Common myeloid progenitor, CD34-positive (primary cell): ENCODE measurements at regions not wholly inside any gene's neighbourhood (a gene's known extent, or its start where the extent isn't known, plus 50 kb on each side); places are given as distances from the start of the nearest gene placed in this dataset.
A peak's percentile ranks its signal among the peaks of the same experiment; 100 is the strongest.

Source experiments
- CTCF ChIA-PET: fragments of 350-600 bp; sonication (Branson Sonifier 250); formaldehyde crosslinking; loops from one replicate; lab custom pipeline; 2021; ENCODE audit warnings: antibody characterized with exemption; lab: Charles Lee
- POLR2A ChIA-PET: fragments of 350-600 bp; sonication (Branson Sonifier 250); formaldehyde crosslinking; loops from one replicate; lab custom pipeline; 2021; ENCODE audit warnings: antibody characterized with exemption; lab: Charles Lee
- DNase-seq, 3 donors: peaks; one replicate each; pipeline versions ENCODE4 v3.0.0 to v3.0.0-alpha.2; 2013
- H3K27ac ChIP-seq, 2 experiments: 1 replicate in 1 of 2; 2 replicates in 1 of 2; pipeline ENCODE4 v1.7.0; 2013; ENCODE audit warnings: inconsistent platforms in 2 of 2, low read length in 2 of 2, mild to moderate bottlenecking in 2 of 2, low read depth in 1 of 2, moderate library complexity in 1 of 2; ENCODE audit not compliant: severe bottlenecking in 2 of 2, insufficient read depth in 1 of 2, poor library complexity in 1 of 2
- H3K27me3 ChIP-seq, 5 experiments: replicated peaks in 2 of 5; 1 replicate in 3 of 5; 2 replicates in 2 of 5; pipeline versions ENCODE4 v1.6.1 to v1.7.0; 2013; ENCODE audit warnings: low read length in 4 of 5, mild to moderate bottlenecking in 2 of 5, moderate library complexity in 2 of 5, inconsistent platforms in 1 of 5; ENCODE audit not compliant: insufficient read depth in 5 of 5, control insufficient read depth in 4 of 5
- H3K36me3 ChIP-seq, 4 experiments: 1 replicate in 2 of 4; 2 replicates in 2 of 4; pipeline versions ENCODE4 v1.6.1 to v1.7.0; 2013; ENCODE audit warnings: low read length in 3 of 4, control low read depth in 1 of 4, mild to moderate bottlenecking in 1 of 4; ENCODE audit not compliant: control insufficient read depth in 4 of 4, insufficient read depth in 4 of 4
- H3K4me1 ChIP-seq, 4 experiments: 1 replicate in 3 of 4; 2 replicates in 1 of 4; pipeline versions ENCODE4 v1.6.1 to v1.7.1; 2013; ENCODE audit warnings: low read length in 3 of 4, mild to moderate bottlenecking in 3 of 4, control low read depth in 1 of 4, inconsistent platforms in 1 of 4, moderate library complexity in 1 of 4; ENCODE audit not compliant: control insufficient read depth in 4 of 4, insufficient read depth in 4 of 4; ENCODE audit errors: control extremely low read depth in 1 of 4
- H3K4me3 ChIP-seq, 7 experiments: 1 replicate in 4 of 7; 2 replicates in 3 of 7; pipeline versions ENCODE4 v1.5.1 to v1.7.0; 2013; ENCODE audit warnings: mild to moderate bottlenecking in 7 of 7, low read length in 6 of 7, moderate library complexity in 6 of 7, inconsistent platforms in 2 of 7, low read depth in 2 of 7, control low read depth in 1 of 7; ENCODE audit not compliant: insufficient read depth in 4 of 7, control insufficient read depth in 1 of 7; ENCODE audit errors: extremely low read depth in 1 of 7
- H3K9me3 ChIP-seq, 5 experiments: 1 replicate in 4 of 5; 2 replicates in 1 of 5; pipeline versions ENCODE4 v1.6.1 to v1.7.1; 2013; ENCODE audit warnings: low read length in 4 of 5, mild to moderate bottlenecking in 2 of 5, inconsistent platforms in 1 of 5, low read depth in 1 of 5, moderate library complexity in 1 of 5; ENCODE audit not compliant: control insufficient read depth in 4 of 5, insufficient read depth in 2 of 5; ENCODE audit errors: control extremely low read depth in 1 of 5
- WGBS: methylation state at CpG from one replicate; pipeline ENCODE4 v1.1.5; 2013; ENCODE audit not compliant: insufficient coverage; 5-methylcytosine and 5-hydroxymethylcytosine counted together

DNA sequence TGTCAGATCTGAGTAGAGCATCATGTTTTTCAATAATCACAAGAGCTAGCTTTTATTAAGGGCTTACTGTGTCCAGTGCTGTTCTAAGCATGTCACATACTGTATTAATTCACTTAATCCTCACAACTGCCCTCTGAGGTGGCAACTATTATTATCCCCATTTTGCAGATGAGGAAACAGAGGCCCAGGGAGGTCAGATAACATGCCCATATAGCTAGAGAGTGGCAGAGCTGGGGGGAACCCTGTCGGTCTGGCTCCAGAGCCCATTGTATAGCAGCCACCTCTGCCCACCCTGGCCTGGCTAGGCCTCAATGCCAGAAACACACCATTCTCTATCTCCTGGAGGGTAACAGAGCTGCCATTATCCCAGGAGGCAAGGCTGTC lies 113.2 kb downstream of the B3GNT2 start:
- Histone ChIP-seq H3K27me3 (no peaks in the 10 kb centered on the region), H3K9me3 (no peaks in the 10 kb centered on the region), H3K36me3 (no peaks in the 10 kb centered on the region), H3K27ac (no peak overlapping the region), H3K4me1 (peaks cover 17 to 93% (median 80%) of the 10 kb centered on the region in 4 experiments), H3K4me3 (no peak overlapping the region)
- 100% methylated on average over 1 of the region's 1 CpG for WGBS
- CTCF ChIA-PET = interaction anchor here (0.8 to 3.5 kb wide), 5 partner anchors 8 to 102 kb away, joined by 3 to 14 read pairs (median 5); no protein-coding TSS in a partner anchor
- POLR2A ChIA-PET = no interaction called here
- no peak for DNase-seq

DNA sequence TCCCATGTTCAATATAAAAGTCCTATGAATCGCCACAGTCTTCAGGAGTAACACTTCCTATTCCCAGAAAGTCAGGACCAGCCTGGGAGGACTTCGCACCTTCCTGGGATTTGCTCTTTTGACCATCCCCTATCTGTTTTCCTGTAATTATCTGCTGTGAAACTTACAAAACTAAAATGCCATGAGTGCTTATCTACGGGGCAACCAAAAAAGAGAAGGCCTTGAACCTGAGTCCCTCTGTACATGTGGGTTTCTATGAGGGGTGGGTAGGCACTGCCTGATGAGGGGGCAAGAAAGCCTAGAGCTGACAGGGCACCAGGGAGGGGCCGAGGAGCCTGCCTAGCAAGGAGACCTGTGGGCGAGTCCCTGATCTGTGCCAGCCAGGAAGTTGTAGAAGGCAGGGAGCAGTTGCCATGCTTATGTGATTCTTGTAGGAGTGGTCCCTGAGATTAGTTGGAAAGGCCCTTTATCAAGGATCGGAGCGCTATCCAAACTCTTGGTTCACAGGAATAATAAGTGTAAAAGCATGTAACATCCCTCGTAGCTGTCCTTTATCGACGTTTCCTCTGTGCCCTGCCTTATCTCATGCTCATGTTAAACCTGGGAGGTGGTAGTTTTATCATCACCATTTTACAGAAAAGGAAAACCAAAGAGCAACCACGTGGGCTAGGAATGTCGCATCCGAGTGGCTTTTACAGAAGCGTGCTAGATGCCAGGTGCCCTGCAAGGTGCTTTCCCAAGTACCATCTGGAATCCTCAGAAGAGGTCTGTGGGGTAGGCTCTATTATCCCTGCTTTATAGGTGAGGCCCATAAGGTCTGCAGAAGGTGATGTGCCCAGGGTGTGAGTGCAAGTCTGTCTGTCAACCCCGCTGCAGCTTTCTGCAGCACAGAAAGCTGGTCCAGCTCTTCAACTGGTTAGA lies 111.8 kb downstream of the B3GNT2 start:
- H3K36me3 ChIP-seq = no peaks in the 10 kb centered on the region
- 81% methylated on average over 14 of the region's 15 CpGs for WGBS
- ChIA-PET CTCF (interaction anchor here (1.3 kb wide), 1 partner anchor 20 kb away, joined by 3 read pairs; no protein-coding TSS in a partner anchor), POLR2A (no interaction called here)
- peaks cover 21 to 93% (median 82%) of the 10 kb centered on the region in 4 experiments for H3K4me1 ChIP-seq
- H3K27me3 ChIP-seq = no peaks in the 10 kb centered on the region
- H3K9me3 ChIP-seq = no peaks in the 10 kb centered on the region
- peak in 2 of 3 donors; percentile 31 to 47 for DNase-seq
- no peak overlapping the region for H3K4me3 ChIP-seq
- H3K27ac ChIP-seq = peak overlapping the region in 1 of 2 experiments; percentile 15

DNA sequence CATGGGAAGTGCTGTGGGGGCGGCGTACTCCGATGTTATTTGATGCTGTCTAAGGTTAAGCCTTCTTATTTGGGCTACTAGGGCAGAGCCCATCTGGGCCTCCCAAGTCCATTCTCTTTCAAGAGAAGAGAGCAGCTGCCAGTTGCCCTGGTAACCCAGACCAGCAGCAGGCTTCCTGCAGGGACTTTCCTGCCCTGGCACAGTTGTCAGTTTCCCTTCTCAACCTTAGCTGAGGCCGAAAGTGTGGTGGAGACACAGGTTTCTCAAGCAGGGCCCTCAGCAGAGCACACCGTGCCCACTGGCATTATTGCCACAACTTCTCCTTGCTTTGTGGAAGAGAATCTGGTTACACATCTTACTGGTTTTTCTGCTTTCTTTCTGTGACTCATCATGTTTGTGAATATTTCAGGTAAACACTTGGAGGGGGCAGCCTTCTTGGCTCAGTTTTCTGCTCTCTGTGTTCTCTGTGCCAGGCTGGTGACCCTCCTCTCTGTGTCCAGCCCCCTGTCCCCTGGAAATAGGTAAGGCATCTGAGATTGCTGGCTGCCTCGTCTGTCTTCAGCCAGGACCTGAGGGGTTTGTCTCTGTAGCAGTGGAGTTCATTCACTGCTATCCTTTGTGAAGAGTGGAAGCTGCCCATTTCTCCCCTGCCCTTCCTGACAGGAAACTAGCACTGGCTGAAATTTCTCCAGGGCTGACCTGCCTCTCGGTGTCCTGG lies 111.0 kb downstream of the B3GNT2 start:
- WGBS = 35% methylated on average over 4 of the region's 7 CpGs

DNA sequence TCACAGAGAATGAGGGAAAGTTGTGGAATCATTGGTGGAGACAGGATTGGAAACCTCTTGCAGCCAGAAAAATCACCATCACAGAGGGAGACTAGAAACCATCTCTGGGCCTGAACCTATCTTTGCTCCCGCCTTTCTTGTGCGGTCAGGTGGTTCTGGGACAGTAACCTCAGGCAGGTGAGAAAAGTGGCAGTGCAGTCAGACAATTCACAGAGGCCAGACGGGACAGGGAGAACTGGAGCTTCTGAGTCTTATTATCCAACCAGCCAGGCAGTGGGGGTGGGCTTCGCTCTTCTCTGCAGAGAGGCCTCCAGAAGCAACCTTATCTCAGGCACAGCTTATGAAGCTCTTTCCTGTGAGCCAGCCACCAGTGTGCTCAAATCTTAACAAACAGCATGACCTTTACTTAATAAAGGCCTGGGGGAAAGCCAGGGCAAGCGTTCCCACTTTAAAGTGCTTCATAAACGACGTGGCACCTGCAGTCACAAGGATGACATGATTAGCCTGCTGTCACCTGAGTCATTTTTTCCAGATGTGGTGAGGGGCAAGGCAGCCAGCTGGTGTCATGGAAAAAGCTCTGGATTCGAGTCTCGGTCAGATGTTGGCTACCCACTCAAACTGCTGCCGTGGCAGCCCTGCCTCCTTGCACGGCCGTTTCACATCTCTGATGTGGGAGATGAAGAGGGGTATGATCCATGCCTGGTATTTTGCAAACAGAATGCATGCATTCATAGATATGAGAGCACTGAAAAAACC lies 109.7 kb downstream of the B3GNT2 start:
- no peaks in the 10 kb centered on the region for H3K27me3 ChIP-seq
- H3K27ac ChIP-seq = peak overlapping the region; percentile 65 to 79
- 47% methylated on average over 10 of the region's 12 CpGs for WGBS
- CTCF ChIA-PET = interaction anchor here (0.9 to 1.5 kb wide), 6 partner anchors 8 to 104 kb away, joined by 3 to 4 read pairs (median 3); no protein-coding TSS in a partner anchor
- H3K9me3 ChIP-seq = no peaks in the 10 kb centered on the region
- POLR2A ChIA-PET = interaction anchor here (1.2 kb wide), 1 partner anchor 108 kb away, joined by 7 read pairs; no protein-coding TSS in a partner anchor
- H3K36me3 ChIP-seq = no peaks in the 10 kb centered on the region
- peak; percentile 83 to 96 (median 93) for DNase-seq
- peak overlapping the region in 2 of 7 experiments; percentile 21 to 35 for H3K4me3 ChIP-seq
- H3K4me1 ChIP-seq = peaks cover 28 to 96% (median 91%) of the 10 kb centered on the region in 4 experiments

More for the DNA sequence above, 111.0 kb downstream of the B3GNT2 start:
- Histone ChIP-seq H3K27ac (peak overlapping the region in 1 of 2 experiments; percentile 15), H3K4me1 (peaks cover 23 to 94% (median 86%) of the 10 kb centered on the region in 4 experiments), H3K4me3 (peak overlapping the region in 1 of 7 experiments; percentile 24), H3K9me3 (no peaks in the 10 kb centered on the region), H3K27me3 (no peaks in the 10 kb centered on the region), H3K36me3 (no peaks in the 10 kb centered on the region)
- DNase-seq = peak in 2 of 3 donors; percentile 87 to 90
- CTCF ChIA-PET = interaction anchor here (1.3 kb wide), 1 partner anchor 19 kb away, joined by 3 read pairs; no protein-coding TSS in a partner anchor
- POLR2A ChIA-PET = interaction anchor here (0.6 kb wide), 1 partner anchor 1692 kb away, joined by 3 read pairs; no protein-coding TSS in a partner anchor

DNA sequence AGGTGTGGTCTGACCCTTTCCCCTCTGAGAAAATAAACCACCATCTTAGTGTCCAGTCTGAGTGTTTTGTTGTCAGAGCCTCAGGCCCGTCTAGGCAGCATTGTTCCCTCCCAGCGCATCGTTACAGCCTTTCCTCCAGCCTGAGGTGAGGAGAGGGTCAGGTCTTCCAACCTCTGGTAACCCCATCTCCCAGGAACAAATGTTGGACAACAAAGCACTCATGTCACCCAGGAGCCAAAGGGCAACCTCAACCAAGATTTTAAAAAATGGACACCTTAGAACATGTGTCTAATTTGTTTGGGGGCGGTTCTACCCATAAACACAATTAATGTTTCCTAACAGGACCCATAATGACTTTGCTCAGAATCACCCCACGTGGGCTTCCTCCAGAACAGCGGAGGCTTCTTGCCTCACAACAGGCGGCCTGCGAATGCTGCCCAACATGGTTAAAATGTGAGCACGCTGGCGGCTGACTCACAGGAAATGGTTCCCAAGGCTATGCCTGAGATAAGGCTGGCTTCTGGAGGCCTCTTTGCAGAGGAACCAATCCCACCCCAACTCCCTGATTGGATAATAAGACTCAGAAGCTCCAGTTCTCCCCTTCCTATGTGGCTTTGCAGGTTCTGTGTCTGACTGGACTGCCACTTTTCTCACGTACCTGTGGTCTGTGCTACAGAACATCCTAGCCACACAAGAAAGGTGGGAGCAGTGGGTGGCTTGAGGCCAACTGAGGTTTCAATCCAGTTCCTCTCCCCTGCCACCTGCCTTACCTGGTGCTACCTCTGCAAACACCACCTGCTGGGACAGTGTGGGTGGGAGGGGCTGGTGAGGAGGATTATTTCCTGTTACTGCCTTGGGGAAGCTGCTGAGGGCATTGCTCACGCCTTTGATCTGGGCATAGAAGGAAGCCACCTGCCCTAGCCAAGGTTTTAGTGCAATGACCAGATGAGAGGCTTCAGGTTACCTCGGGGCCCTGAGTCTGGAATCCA lies 108.8 kb downstream of the B3GNT2 start:
- Histone ChIP-seq H3K4me3 (peak overlapping the region in 3 of 7 experiments; percentile 5 to 40 (median 21)), H3K36me3 (no peaks in the 10 kb centered on the region), H3K27me3 (no peaks in the 10 kb centered on the region), H3K27ac (peak overlapping the region; percentile 65 to 79), H3K9me3 (no peaks in the 10 kb centered on the region), H3K4me1 (peaks cover 28 to 91% (median 85%) of the 10 kb centered on the region in 4 experiments)
- DNase-seq = peak; percentile 97 to 99 (median 98)
- CTCF ChIA-PET = interaction anchor here (0.9 to 1.5 kb wide), 5 partner anchors 9 to 104 kb away, joined by 3 to 4 read pairs (median 3); no protein-coding TSS in a partner anchor
- 18% methylated on average over 10 of the region's 13 CpGs for WGBS
- POLR2A ChIA-PET = interaction anchor here (0.7 to 1.2 kb wide), 2 partner anchors 107 to 326 kb away, joined by 3 to 7 read pairs; no protein-coding TSS in a partner anchor
